HepG2 (cell line): ENCODE measurements at regions not wholly inside any gene's neighbourhood (a gene's known extent, or its start where the extent isn't known, plus 50 kb on each side); places are given as distances from the start of the nearest gene placed in this dataset.

Experiments
- ATAC-seq: fragments of 200-7000 bp; cut with Tn5 transposase; 3 replicates; pipeline ENCODE4 v1.9.1; 2020; ENCODE audit warnings: mild to moderate bottlenecking, moderate library complexity
- BruUV-seq: library from RNA; stranded (reverse); fragments of 400-500 nt; replicated peaks from 2 replicates; lab custom pipeline; 2021; lab: Mats Ljungman, UMichigan
- CTCF ChIA-PET: fragments of 300-600 bp; formaldehyde crosslinking; extraction: SDS; loops from one replicate; lab custom pipeline; 2021; ENCODE audit warnings: low total read pairs, inconsistent platforms, low intra/inter-chr PET ratio; lab: Yijun Ruan, JAX
- POLR2A ChIA-PET: fragments of 350-600 bp; sonication (Branson Sonifier 250); formaldehyde crosslinking; loops from one replicate; lab custom pipeline; 2020; ENCODE audit warnings: antibody characterized with exemption, inconsistent platforms; lab: Yijun Ruan, JAX
- DNase-seq: peaks from one replicate; pipeline ENCODE4 v3.0.0-alpha.2; 2015; ENCODE audit warnings: low spot score
- FAIRE-seq: peaks from 3 replicates; lab custom pipeline; 2011; peaks lifted over from hg19 to GRCh38; lab: Jason Lieb, UNC
- H2AFZ ChIP-seq: one replicate; pipeline ENCODE4 v1.6.1; 2011; ENCODE audit warnings: low read length, inconsistent platforms
- H3K27ac ChIP-seq: fragments of 300-600 bp; 3 replicates; pipeline ENCODE4 v1.8.0; 2011; ENCODE audit warnings: mixed run types, mild to moderate bottlenecking, mixed read lengths, low read length, inconsistent platforms; ENCODE audit not compliant: insufficient read depth; ENCODE audit errors: extremely low read length
- H3K27me3 ChIP-seq, 2 experiments: fragments of 200-600 bp in 1 of 2; 2 replicates in 1 of 2; 3 replicates in 1 of 2; pipeline versions ENCODE4 v1.6.0 to v1.8.0; 2011; ENCODE audit warnings: low read length in 2 of 2, mild to moderate bottlenecking in 2 of 2, moderate library complexity in 2 of 2, inconsistent platforms in 1 of 2; ENCODE audit not compliant: insufficient read depth in 2 of 2, control insufficient read depth in 1 of 2
- H3K36me3 ChIP-seq, 2 experiments: fragments of 200-600 bp in 1 of 2; replicated peaks in 1 of 2; 2 replicates in 1 of 2; 3 replicates in 1 of 2; pipeline versions ENCODE4 v1.5.1 to v1.8.0; 2011; ENCODE audit warnings: low read length in 2 of 2, inconsistent platforms in 1 of 2; ENCODE audit not compliant: insufficient read depth in 2 of 2, control insufficient read depth in 1 of 2
- H3K4me1 ChIP-seq: 2 replicates; pipeline ENCODE4 v1.5.1; 2012; ENCODE audit warnings: low read length, inconsistent platforms; ENCODE audit not compliant: insufficient read depth
- H3K4me2 ChIP-seq: 2 replicates; pipeline ENCODE4 v1.6.0; 2011; ENCODE audit warnings: low read depth, low read length, inconsistent platforms
- H3K4me3 ChIP-seq, 3 experiments: fragments of 200-600 bp in 1 of 3; sonication (generic), shearing (Covaris generic) in 1 of 3; replicated peaks in 1 of 3; 2 replicates each; pipeline ENCODE4 v1.5.1; 2011 to 2016; ENCODE audit warnings: low read length in 3 of 3, inconsistent platforms in 2 of 3, low read depth in 2 of 3, mild to moderate bottlenecking in 2 of 3, control low read depth in 1 of 3, mixed read lengths in 1 of 3; ENCODE audit not compliant: insufficient read depth in 1 of 3
- H3K79me2 ChIP-seq: one replicate; pipeline ENCODE4 v1.6.1; 2011; ENCODE audit warnings: low read length, inconsistent platforms; ENCODE audit not compliant: insufficient read depth
- H3K9ac ChIP-seq: 2 replicates; pipeline ENCODE4 v1.6.0; 2011; ENCODE audit warnings: mild to moderate bottlenecking, low read depth, low read length, inconsistent platforms; ENCODE audit not compliant: insufficient read depth
- H3K9me3 ChIP-seq: 2 replicates; pipeline ENCODE4 v1.5.1; 2012; ENCODE audit warnings: mild to moderate bottlenecking, low read length
- H4K20me1 ChIP-seq: 2 replicates; pipeline ENCODE4 v1.6.0; 2011; ENCODE audit warnings: inconsistent platforms, mild to moderate bottlenecking, low read length, moderate library complexity; ENCODE audit not compliant: insufficient read depth
- ATF7-NPFF ChIP-seq: sonication (generic); formaldehyde crosslinking; IDR thresholded peaks from 2 replicates; pipeline ENCODE4 v1.8.1; 2023; ENCODE audit warnings: mild to moderate bottlenecking, low read depth, missing genetic modification reagents, moderate library complexity
- CBX1 ChIP-seq: IDR thresholded peaks from one replicate; pipeline ENCODE4 v1.6.1; 2016; ENCODE audit warnings: antibody characterized with exemption, low read depth
- CREB3 ChIP-seq: sonication (generic); formaldehyde crosslinking; IDR thresholded peaks from 2 replicates; pipeline ENCODE4 v1.5.0; 2020; ENCODE audit warnings: missing genetic modification reagents
- FOXK1 ChIP-seq: sonication (generic); formaldehyde crosslinking; IDR thresholded peaks from 2 replicates; pipeline ENCODE4 v1.4.0; 2020; ENCODE audit warnings: low read depth, missing genetic modification reagents, borderline replicate concordance
- HOXA9 ChIP-seq: sonication (generic); formaldehyde crosslinking; IDR thresholded peaks from 2 replicates; pipeline ENCODE4 v1.8.1; 2022; ENCODE audit warnings: missing genetic modification reagents, mild to moderate bottlenecking, moderate library complexity, borderline replicate concordance
- IKZF4 ChIP-seq: sonication (generic); formaldehyde crosslinking; IDR thresholded peaks from 2 replicates; pipeline ENCODE4 v1.5.1; 2020; ENCODE audit warnings: borderline replicate concordance, mild to moderate bottlenecking, low read depth, missing genetic modification reagents; ENCODE audit errors: not compliant biosample characterization
- KDM6A ChIP-seq: IDR thresholded peaks from 2 replicates; pipeline ENCODE4 v1.6.1; 2016; ENCODE audit warnings: low read depth
- NCOA1 ChIP-seq: sonication (generic); formaldehyde crosslinking; IDR thresholded peaks from 2 replicates; pipeline ENCODE4 v1.9.0; 2021; ENCODE audit warnings: missing genetic modification reagents
- PBX3 ChIP-seq: sonication (generic); formaldehyde crosslinking; IDR thresholded peaks from 2 replicates; pipeline ENCODE4 v1.8.1; 2023; ENCODE audit warnings: missing genetic modification reagents, inconsistent platforms, borderline replicate concordance
- REL ChIP-seq: sonication (generic); formaldehyde crosslinking; conservative IDR thresholded peaks from 2 replicates; pipeline ENCODE4 v1.8.0; 2022; ENCODE audit warnings: mild to moderate bottlenecking, missing genetic modification reagents, moderate library complexity
- SRSF4 ChIP-seq: fragments of 200-400 bp; formaldehyde crosslinking; IDR thresholded peaks from one replicate; pipeline ENCODE4 v1.6.1; 2018; ENCODE audit warnings: mild to moderate bottlenecking, low read depth, low read length, moderate library complexity; ENCODE audit not compliant: poor library complexity, severe bottlenecking
- ZNF180 ChIP-seq: sonication (generic); formaldehyde crosslinking; IDR thresholded peaks from 2 replicates; pipeline ENCODE4 v1.4.0; 2020; ENCODE audit warnings: low read depth, missing genetic modification reagents, borderline replicate concordance
- ZNF430 ChIP-seq: sonication (generic); formaldehyde crosslinking; IDR thresholded peaks from 2 replicates; pipeline ENCODE4 v1.9.0; 2021; ENCODE audit warnings: mild to moderate bottlenecking, missing genetic modification reagents
- ZNF562 ChIP-seq: sonication (generic); formaldehyde crosslinking; IDR thresholded peaks from 2 replicates; pipeline ENCODE4 v1.8.0; 2022; ENCODE audit warnings: missing genetic modification reagents, borderline replicate concordance
- ZNF768 ChIP-seq: sonication (generic); formaldehyde crosslinking; IDR thresholded peaks from 2 replicates; pipeline ENCODE4 v1.4.0; 2020; ENCODE audit warnings: missing genetic modification reagents
- in situ Hi-C: cut with HindIII; loops from 2 replicates; pipeline ENCODE4 v1.10.0; 2017; ENCODE audit warnings: low pct_unique_long_range_greater_than_20kb; ENCODE audit not compliant: extremely low pct_ligation_motif_present
- intact Hi-C: fragments of 100-400 bp; cut with micrococcal nuclease; formaldehyde crosslinking; loops from one replicate; pipeline ENCODE4 v1.10.0; 2022; ENCODE audit not compliant: unreplicated experiment
- TF ChIP-seq, protein P1 (sequence below): sonication (generic); formaldehyde crosslinking; IDR thresholded peaks from 2 replicates; pipeline ENCODE4 v1.4.0; 2020; ENCODE audit warnings: mild to moderate bottlenecking, missing genetic modification reagents, borderline replicate concordance
- TF ChIP-seq, protein P2 (sequence below): IDR thresholded peaks from 2 replicates; pipeline ENCODE4 v1.6.1; 2016; ENCODE audit warnings: missing genetic modification reagents, missing compliant biosample characterization
- TF ChIP-seq, protein P3 (sequence below): sonication (generic); formaldehyde crosslinking; IDR thresholded peaks from 2 replicates; pipeline ENCODE4 v1.4.0; 2020; ENCODE audit warnings: mild to moderate bottlenecking, missing genetic modification reagents

DNA sequence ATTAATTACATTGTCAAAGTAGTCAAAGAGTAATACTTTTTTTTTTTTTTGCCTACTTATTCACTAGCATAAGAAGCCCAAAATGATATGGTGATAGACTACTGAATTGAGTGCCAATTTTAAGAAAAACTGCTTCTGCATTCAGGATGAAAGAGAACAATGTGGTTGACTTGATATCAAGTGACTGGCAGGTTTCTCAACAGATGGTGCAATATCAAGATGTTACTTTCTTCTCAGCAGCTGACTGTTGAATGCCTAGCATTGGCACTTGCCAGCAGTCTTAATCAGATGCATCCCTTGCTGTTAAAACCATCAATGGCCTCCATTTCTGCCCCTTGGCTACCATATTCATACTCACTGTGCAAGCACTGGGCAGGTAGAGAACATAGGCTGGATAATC is 863.2 kb downstream of the GBE1 start:
- Histone ChIP-seq H2AFZ (no peak overlapping the region), H3K27ac (no peak overlapping the region), H4K20me1 (no peaks in the 10 kb centered on the region), H3K27me3 (no peaks in the 10 kb centered on the region), H3K9ac (no peak overlapping the region), H3K36me3 (no peaks in the 10 kb centered on the region), H3K79me2 (no peaks in the 10 kb centered on the region), H3K4me2 (no peak overlapping the region), H3K9me3 (no peaks in the 10 kb centered on the region), H3K4me1 (no peaks in the 10 kb centered on the region), H3K4me3 (no peak overlapping the region)
- ChIA-PET POLR2A (no interaction called here), CTCF (no interaction called here)
- intact Hi-C loops (no loop called here), in situ Hi-C loops (no loop called here)
- ATAC-seq: no peak
- FAIRE-seq: no peak
- no peak for DNase-seq
- TF ChIP-seq ATF7-NPFF (no peak), IKZF4 (no peak), ZNF180 (CRISPR knock-in tag) (no peak), ZNF430 (CRISPR knock-in tag) (no peak), CBX1 (no peak), REL (CRISPR knock-in tag) (no peak), PBX3 (CRISPR knock-in tag) (no peak), SRSF4 (no peak), FOXK1 (no peak), NCOA1 (CRISPR knock-in tag) (no peak), ZNF768 (CRISPR knock-in tag) (no peak), CREB3 (no peak), HOXA9 (no peak), ZNF562 (CRISPR knock-in tag) (no peak), KDM6A (CRISPR knock-in tag) (no peak)
- TF ChIP-seq, protein P1, sequence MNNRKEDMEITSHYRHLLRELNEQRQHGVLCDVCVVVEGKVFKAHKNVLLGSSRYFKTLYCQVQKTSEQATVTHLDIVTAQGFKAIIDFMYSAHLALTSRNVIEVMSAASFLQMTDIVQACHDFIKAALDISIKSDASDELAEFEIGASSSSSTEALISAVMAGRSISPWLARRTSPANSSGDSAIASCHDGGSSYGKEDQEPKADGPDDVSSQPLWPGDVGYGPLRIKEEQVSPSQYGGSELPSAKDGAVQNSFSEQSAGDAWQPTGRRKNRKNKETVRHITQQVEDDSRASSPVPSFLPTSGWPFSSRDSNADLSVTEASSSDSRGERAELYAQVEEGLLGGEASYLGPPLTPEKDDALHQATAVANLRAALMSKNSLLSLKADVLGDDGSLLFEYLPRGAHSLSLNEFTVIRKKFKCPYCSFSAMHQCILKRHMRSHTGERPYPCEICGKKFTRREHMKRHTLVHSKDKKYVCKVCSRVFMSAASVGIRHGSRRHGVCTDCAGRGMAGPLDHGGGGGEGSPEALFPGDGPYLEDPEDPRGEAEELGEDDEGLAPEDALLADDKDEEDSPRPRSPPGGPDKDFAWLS (CRISPR knock-in tag): no peak
- TF ChIP-seq, protein P2, sequence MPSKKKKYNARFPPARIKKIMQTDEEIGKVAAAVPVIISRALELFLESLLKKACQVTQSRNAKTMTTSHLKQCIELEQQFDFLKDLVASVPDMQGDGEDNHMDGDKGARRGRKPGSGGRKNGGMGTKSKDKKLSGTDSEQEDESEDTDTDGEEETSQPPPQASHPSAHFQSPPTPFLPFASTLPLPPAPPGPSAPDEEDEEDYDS (CRISPR knock-in tag): no peak
- TF ChIP-seq, protein P3, sequence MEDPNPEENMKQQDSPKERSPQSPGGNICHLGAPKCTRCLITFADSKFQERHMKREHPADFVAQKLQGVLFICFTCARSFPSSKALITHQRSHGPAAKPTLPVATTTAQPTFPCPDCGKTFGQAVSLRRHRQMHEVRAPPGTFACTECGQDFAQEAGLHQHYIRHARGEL (CRISPR knock-in tag): no peak
- BruUV-seq: no TSS peak
